ENCODE measurements at regions not wholly inside any gene's neighbourhood (a gene's known extent, or its start where the extent isn't known, plus 50 kb on each side); places are given as distances from the start of the nearest gene placed in this dataset.

DNA sequence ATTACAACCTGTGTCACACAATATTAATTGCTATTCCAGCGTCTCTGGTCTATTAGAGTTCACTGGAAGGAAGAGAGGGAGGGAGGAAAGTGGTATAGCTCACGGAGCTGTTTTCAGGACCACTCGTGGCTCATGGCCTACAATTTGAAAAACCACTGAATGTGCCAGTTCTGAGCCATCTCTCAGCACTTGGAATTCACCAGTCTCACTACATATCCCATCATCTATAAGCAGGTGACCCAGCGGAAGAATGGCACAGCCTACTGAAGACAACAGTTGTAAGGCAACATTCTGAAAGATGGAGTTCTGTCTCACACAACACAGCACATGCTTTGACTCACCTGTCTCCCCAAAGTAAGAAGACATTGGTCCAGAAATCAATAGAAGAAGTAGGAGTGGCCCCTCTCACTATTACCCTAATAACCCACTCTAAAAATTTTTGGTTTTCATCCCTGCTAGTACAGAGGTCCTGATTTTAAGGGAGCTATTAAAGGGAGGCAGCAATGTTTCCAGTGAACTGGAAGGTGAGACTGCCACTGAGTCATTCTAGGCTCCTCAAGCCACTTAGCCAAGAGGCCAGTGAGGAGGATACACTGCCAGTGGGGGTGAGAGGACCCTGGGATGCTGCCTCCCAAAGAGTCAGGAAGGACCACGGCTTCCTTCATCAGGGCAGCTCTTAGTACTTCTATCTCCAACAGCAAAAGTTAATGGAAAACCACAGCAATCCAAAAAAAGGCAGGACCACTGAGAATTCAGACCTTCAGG is 50.0 kb upstream of the DOCK9 start:
- DNase-seq (ENCODE audit: low read depth, low spot score): no peak
- no peak overlapping the region for H3K4me3 ChIP-seq (ENCODE audit: low read length)

DNA sequence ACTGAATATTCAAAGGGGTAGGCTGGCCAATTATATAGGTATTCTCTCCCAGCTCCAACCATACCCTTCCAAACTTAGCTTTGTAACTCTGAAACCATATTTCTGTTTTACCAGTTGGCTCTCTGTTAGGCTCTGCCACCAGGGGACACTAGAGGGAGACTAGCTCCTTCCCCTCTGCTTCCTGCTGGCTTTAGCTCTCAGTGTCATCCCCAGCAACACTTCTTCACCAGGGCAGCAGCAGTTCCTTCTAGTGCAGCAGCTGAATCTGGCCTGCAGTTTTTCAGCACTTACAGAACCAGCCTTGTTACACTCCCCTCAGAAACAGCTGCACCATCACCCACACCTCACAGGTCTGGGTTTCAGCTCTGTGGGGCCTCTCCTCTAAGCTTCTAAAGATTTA is 51.0 kb upstream of the DOCK9 start:
- DNase-seq (ENCODE audit: low read depth, low spot score): peak; percentile 67
- no peak overlapping the region for H3K4me3 ChIP-seq (ENCODE audit: low read length)

DNA sequence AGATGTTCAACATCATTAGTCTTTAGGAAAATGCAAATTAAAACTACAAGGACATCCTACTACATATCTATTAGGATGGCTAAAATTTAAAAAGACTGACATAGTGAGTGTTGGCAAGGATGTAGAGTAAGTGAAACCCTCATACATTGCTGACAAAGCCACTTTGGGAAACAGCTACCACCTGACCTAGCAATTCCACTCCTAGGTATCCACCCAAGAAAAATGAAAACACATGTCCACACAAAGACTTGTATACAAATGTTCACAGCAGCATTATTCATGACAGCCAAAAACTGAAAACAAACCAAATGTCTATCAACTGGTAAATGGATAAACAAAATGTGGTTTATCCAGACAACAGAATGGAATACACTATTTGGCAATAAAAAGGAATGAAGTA is 51.7 kb upstream of the DOCK9 start:
- H3K4me3 ChIP-seq (ENCODE audit: low read length): no peak overlapping the region
- no peak for DNase-seq (ENCODE audit: low read depth, low spot score)

DNA sequence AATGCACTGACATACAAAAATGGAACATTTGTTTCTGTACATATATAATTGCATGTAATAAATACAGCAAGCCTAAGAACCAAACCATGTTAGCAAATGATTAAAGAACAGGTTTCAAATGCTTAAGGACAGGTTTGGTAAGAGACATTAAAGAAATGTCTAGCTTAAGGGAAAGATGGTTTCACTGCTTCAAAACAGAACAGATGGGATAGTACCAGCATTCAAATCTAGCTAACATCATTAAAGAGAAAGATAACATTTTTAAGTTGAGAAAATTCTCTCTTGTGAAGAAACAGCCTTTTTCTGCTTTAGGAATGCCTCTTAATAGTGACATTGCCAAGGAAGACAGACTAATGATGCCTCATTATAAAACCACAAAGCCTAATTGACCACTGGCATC is 52.5 kb upstream of the DOCK9 start:
- H3K4me3 ChIP-seq (ENCODE audit: low read length): no peak overlapping the region
- no peak for DNase-seq (ENCODE audit: low read depth, low spot score)

DNA sequence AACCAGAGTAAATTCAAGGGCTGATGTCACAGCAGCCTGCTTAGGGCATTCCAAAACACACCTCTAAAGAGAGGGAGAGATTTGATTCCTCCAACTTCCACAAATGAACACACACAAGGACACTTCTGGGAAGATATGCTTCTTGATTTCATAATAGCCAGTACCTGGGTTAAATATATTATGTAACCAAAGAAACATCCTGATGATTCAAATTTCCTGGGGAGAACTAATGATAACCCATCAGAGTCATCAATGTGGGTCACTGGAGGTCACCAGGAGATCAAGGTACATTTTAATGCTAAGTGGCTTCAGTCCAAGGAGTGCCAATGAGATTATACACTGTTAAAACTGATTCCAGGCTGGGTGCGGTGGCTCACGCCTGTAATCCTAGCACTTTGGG is 54.0 kb upstream of the DOCK9 start:
- no peak overlapping the region for H3K4me3 ChIP-seq (ENCODE audit: low read length)
- DNase-seq (ENCODE audit: low read depth, low spot score): no peak

DNA sequence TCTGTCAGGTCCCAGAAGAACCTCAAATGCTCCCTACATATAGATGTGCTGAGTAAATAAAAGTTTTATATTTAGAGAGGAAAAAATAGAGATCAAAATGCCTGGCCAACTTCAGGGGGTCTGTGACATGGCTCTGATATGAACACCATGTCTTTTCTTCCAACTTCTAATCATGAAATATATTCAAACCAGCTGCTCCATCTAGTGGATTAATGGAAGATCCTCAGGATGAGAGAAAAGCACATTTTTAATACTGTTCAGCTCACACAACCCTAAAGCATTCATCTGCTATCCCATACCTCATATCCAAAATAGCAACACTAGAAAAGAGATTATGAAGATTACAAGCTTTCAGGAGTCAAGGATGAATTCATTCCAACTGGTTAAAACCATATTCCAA is 56.0 kb upstream of the DOCK9 start:
- DNase-seq (ENCODE audit: low read depth, low spot score): no peak
- H3K4me3 ChIP-seq (ENCODE audit: low read length): no peak overlapping the region

DNA sequence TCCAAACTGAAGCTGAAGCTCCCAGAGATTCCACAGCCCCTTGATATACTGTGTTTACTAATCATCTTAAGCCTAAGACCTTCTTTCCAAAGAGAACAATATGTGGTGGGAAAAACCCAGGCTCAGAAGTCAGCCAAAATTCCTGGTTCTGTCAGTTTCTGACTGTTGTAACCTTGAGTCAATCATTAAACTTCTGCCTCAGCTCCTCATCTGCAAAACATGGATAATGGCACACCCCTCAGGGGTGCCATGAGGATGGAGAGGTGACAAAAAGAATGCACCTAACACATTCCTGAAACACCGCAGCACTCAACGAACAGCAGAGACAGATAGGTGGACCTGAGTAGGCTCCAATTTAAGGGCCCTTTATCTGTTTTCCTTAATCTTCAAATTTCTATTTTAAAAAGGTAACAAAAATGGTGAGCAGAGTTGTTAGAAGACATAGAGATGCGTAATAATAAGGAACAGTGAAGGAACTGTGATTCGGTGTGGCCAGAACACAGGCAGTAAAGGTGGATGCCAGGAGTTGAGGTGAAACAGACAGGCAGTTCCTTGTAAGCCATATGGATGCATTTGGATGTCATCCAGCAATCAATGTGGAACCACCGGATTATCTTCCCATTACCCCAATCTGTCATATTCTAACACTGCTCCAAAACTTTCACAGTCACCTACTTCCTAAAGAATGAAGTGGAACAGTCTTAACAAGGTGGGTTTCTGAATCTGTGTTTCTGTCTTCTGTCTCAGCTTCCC is 56.6 kb upstream of the DOCK9 start:
- DNase-seq (ENCODE audit: low read depth, low spot score): no peak

DNA sequence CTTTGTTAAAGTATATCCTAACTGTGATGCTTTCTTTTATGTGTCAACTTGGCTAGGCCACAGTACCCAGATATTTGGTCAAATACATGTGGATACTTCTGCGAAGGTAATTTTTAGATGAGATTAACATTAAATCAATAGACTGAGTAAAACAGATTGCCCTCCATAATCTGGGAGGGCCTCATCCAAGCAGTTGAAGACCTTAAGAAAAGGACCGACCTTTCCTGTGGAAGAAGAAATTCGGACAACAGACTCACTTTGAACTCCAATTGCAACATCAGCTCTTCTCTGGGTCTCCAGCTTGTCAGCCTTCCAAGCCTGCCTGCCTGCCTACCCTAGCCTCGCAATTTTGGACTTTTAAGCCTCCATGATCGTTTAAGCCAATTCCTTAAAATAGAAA is 57.9 kb upstream of the DOCK9 start:
- no peak for DNase-seq (ENCODE audit: low read depth, low spot score)
- no peak overlapping the region for H3K4me3 ChIP-seq (ENCODE audit: low read length)

More for the DNA sequence above, 56.6 kb upstream of the DOCK9 start:
- H3K4me3 ChIP-seq (ENCODE audit: low read length): no peak overlapping the region

DNA sequence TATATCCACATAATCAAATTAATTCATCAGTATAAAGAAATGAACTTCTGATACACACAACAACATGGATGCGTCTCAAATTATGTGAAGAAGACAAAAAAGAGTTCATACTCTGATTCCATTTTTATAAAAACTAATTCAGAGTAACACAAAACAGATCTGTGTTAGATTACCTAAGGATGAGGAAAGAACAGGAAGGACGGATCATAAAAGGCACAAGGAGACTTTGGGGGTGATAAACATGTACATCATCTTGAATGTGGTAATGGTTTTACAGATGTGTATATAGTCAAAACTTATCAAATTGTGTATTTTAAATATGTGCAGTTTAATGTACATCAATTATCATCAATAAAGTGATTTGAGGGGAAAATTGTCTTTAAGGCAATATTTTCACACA is 59.9 kb upstream of the DOCK9 start:
- no peak overlapping the region for H3K4me3 ChIP-seq (ENCODE audit: low read length)
- DNase-seq (ENCODE audit: low read depth, low spot score): no peak

DNA sequence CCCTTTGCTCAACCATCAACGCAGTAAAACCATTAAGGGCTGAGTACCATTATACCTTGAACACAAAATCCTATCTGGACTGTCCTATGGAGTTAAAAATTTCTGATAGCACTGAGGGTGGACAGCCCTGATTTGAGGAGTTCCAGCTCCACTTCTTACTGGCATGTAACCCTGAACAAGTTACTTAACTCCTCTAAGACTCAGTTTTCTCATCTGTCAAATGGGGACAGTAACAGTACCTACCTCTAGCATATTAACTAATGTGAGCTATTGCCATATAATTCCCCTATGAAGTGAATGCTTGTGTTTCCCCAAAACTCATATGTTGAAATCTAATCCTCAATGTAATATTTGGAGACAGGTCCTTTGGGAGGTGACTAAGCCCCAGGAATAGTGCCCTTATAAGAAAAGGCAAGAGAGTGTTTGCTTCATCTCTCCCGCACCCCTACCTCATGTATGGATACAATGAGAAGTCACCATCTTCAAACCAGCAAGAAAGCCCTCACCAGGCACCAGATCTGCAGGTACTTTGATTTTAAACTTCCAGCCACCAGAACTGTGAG is 61.9 kb upstream of the DOCK9 start:
- DNase-seq (ENCODE audit: low read depth, low spot score): no peak
- no peak overlapping the region for H3K4me3 ChIP-seq (ENCODE audit: low read length)

DNA sequence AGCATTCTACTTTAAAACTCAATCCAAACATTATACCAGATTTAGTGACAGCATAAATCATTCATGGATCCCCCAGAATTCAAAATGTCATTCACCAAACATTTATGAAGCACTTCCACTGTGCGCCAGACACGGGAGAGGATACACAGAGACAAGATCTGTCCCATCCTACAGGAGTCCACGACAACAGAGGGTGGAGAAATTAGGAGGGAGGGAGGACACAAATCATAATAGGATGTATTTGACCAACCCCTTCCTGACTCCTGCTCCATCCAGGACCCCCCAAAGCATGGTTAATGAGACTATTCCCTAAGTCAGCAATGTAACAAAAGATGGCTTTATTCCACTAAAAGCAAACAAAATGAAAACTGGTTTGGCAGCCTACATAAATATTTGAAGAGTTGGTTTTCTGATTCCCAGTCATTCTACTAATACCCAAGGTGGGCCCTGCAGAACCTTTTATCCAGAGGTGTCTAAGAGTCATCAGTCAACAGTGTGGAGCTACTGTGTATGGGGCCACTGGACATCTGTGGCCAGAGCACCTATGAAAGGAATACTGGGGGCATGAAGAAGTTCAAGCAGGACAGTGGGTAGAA is 62.8 kb upstream of the DOCK9 start:
- DNase-seq (ENCODE audit: low read depth, low spot score): no peak
- H3K4me3 ChIP-seq (ENCODE audit: low read length): no peak overlapping the region

DNA sequence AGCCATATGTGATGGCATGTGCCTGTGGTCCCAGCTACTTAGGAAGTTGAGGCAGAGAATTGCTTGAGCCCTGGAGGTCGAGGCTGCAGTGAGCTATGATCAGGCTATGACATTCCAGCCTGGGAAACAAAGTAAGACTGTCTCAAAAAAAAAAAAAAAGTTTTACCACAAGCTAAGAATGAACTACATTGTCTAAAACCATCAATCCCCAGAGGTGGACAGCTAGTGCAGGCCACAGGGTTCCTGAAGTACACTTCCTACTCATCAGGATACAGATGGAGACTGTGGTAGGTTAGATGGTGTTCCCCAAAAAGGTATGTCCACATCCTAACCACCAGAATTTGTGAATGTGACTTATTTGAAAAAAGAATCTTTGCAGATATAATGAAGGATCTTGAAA is 63.5 kb upstream of the DOCK9 start:
- DNase-seq (ENCODE audit: low read depth, low spot score): no peak
- H3K4me3 ChIP-seq (ENCODE audit: low read length): no peak overlapping the region

DNA sequence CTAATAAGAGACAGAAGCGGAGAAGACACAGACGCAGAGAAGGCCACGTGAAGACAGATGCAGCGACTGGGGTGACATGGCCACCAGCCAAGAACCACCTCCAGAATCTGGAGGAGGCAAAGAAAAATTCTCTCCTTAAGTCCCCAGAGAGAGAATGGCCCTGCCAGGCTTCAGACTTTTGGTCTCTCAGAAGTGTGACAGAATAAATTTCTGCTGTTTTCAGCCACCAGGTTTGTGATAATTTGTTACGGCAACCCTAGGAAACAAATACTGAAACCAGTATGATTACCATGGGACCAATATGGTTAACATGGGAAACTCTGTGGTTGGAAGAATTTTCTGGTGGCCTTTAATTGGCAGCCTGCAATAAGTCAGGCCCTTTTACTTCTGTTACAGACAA is 63.9 kb upstream of the DOCK9 start:
- no peak for DNase-seq (ENCODE audit: low read depth, low spot score)
- H3K4me3 ChIP-seq (ENCODE audit: low read length): no peak overlapping the region

DNA sequence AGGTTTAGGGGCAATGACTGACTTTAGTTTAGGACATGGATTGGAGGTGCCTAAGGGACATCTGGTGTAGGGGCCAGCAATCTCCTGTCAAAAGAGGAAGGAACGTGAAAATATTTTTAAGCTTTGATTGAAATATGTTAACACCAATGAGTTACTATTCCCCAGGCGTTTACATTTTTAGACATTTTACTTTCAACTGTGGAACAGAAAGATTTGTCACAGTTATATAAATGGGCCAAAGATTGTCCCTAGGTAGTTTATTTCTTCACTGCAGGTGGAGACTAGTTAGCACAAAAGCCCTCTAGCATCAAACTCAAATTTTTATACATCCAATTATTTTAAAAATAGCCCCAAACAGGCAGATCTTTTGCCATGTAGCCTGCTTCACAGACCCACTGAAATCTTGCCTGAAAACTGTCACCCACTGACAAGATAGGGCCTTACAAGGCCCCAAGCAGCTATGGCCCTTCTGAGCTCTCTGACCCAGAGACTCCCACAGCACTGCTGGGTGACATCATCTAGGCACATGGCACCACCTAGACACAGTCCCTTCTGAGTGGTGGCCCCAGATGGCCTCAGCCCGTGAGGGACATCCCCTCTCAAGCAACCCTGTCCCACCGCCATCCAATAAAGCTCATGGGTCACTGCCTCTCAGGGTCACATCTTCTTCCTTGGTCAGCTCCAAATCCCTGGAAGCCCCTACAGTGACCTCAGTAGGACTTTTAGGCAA is 64.8 kb upstream of the DOCK9 start:
- no peak overlapping the region for H3K4me3 ChIP-seq (ENCODE audit: low read length)
- no peak for DNase-seq (ENCODE audit: low read depth, low spot score)

DNA sequence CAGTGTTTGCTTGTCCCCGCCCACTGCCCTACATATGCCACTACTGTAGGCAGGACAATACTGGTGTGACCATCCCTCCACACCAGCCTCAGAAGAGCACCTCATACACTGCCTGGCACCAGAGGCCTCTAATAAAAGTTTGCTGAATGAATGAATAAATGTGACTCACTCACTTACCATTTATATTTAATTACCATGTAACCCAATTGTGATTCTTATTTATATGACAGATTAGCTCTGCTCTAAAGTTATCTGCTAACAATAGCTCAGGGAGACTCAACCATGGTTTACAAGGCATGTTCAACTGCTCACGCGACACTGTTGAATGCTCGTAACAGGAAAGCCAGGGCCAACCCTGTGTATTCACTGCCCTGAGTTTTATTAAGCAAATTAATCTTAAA is 66.0 kb upstream of the DOCK9 start:
- H3K4me3 ChIP-seq (ENCODE audit: low read length): no peak overlapping the region
- DNase-seq (ENCODE audit: low read depth, low spot score): no peak

DNA sequence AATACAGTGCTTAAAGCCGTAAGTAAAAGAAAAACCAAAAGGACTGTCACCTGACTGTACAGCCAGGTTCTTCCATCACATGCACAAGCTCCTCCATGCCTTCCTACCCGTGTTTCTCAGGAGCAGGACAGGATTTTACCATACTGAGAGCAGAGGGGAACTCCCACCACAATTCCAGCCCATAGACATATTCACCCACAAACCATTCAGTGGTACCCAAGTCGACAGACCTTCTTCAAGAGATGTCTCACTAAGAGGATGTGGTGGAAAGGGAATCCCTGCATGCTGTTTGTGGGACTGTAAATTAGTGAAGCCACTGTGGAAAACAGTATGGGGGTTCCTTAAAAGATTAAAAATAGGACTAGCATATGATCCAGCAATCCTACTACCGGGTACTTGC is 66.9 kb upstream of the DOCK9 start:
- peak; percentile 34 for DNase-seq (ENCODE audit: low read depth, low spot score)
- H3K4me3 ChIP-seq (ENCODE audit: low read length): no peak overlapping the region

DNA sequence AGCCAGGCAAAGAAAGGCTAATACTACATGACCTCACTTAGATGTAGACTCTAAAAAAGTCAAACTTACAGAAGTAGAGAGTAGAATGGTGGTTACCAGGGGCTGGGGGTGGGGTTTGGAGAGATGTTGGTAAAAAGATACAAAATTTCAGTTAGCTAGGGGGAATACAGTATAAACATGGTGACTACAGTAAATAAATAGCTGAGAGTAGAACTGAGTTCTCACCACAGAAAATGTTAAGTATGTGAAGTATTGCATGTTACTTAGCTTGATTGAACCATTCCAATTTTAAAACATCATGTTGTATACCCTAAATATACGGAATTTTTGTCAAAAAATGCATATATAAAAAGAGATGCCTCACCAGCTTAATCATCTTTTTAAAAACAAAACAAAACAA is 67.5 kb upstream of the DOCK9 start:
- no peak for DNase-seq (ENCODE audit: low read depth, low spot score)
- no peak overlapping the region for H3K4me3 ChIP-seq (ENCODE audit: low read length)

DNA sequence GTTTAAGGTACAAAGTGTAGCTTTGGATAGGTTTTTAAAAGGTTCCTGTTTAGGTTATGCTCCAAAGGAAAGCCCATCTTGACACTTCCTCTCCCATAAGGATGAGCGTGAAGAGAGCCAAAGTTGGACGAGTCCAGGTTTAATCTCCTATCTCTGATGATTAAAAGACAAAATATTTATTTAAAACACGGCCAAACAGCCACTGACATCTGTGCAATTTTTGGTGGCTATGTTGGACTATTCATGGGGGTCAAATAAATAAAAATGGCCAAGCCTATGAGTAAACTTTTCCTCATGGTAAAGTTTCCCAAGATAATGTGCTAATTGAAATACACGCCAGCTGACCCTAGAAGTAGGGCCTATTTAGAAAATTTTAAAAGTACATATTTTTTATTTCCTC is 69.0 kb upstream of the DOCK9 start:
- H3K4me3 ChIP-seq (ENCODE audit: low read length): no peak overlapping the region; the same call in 1 of the 2 replicates
- no peak for DNase-seq (ENCODE audit: low read depth, low spot score)

DNA sequence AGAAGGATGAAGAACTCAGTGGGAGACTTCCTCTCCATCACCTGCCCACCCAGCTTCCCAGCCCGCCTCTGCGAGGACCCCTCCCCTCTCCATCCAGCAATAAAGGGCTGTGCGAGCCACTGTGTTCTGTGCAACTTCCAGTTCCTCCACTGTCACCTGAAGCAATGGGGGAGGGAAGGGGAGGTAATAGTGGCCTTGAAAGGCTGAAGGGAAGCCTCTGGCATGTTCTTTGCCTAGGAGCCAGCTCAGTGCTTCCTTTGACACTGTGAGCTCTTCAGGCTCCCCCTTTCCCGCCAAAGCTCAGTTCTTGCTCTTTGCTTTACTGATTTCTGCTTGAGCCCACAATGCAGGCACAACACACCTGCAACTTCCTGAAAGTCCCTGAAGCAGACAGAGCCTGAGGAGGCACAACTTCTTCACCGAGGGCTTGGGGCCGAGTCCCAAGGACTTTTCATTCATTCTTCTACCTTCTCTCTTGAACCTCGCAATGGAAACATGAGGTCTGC is 73.2 kb upstream of the DOCK9 start:
- no peak overlapping the region; the same call in 1 of the 2 replicates for H3K4me3 ChIP-seq (ENCODE audit: low read length)
- DNase-seq (ENCODE audit: low read depth, low spot score): peak; percentile 66
